ENCODE measurements at regions not wholly inside any gene's neighbourhood (a gene's known extent, or its start where the extent isn't known, plus 50 kb on each side); places are given as distances from the start of the nearest gene placed in this dataset.

- TF ChIP-seq CTCF (IDR thresholded peaks at IDR 0.05; ENCODE audit: low read length) (no peak), EZH2 (IDR thresholded peaks at IDR 0.05; ENCODE audit: borderline replicate concordance, low read length) (no peak)
These were observed 183.7 kb downstream of the BMP4 start for GRCh38 chr14:53772936-53773335.
